GM12878 (cell line): ENCODE measurements at regions not wholly inside any gene's neighbourhood (a gene's known extent, or its start where the extent isn't known, plus 50 kb on each side); places are given as distances from the start of the nearest gene placed in this dataset.

Experiments
- ATAC-seq: fragments of 200-7000 bp; cut with Tn5 transposase; 3 replicates; pipeline ENCODE4 v1.9.1; 2020; ENCODE audit warnings: mild to moderate bottlenecking, moderate library complexity
- BruUV-seq: library from RNA; stranded (reverse); fragments of 400-500 nt; replicated peaks from 2 replicates; lab custom pipeline; 2021; lab: Mats Ljungman, UMichigan
- CTCF ChIA-PET: fragments of 300-600 bp; sonication (Branson Sonifier 250); formaldehyde crosslinking; extraction: SDS; loops from one replicate; lab custom pipeline; 2021; ENCODE audit warnings: inconsistent platforms; lab: Yijun Ruan, JAX
- POLR2A ChIA-PET: fragments of 350-600 bp; formaldehyde crosslinking; extraction: SDS; loops from one replicate; lab custom pipeline; 2021; ENCODE audit warnings: inconsistent platforms; lab: Charles Lee
- RAD21 ChIA-PET: fragments of 300-600 bp; sonication (Branson Sonifier 250); formaldehyde crosslinking; loops from one replicate; lab custom pipeline; 2023; ENCODE audit warnings: antibody characterized with exemption; ENCODE audit not compliant: unreplicated experiment; lab: Charles Lee
- SMC1A ChIA-PET: fragments of 300-600 bp; sonication (Branson Sonifier 250); formaldehyde crosslinking; loops from one replicate; lab custom pipeline; 2023; ENCODE audit not compliant: unreplicated experiment, uncharacterized antibody; lab: Charles Lee
- DNase-seq: peaks from one replicate; pipeline ENCODE4 v3.0.0-alpha.2; 2011; ENCODE audit warnings: low read depth, low spot score
- FAIRE-seq: peaks from 3 replicates; lab custom pipeline; 2011; peaks lifted over from hg19 to GRCh38; lab: Jason Lieb, UNC
- H2AFZ ChIP-seq: 2 replicates; pipeline ENCODE4 v1.6.0; 2011; ENCODE audit warnings: low read depth, low read length, control low read depth; ENCODE audit not compliant: control insufficient read depth
- H3K27ac ChIP-seq: 2 replicates; pipeline ENCODE4 v1.5.1; 2011; ENCODE audit warnings: control low read depth; ENCODE audit not compliant: control insufficient read depth, insufficient read depth
- H3K27me3 ChIP-seq, 2 experiments: replicated peaks in 1 of 2; 2 replicates each; pipeline versions ENCODE4 v1.6.0 to v1.6.1; 2011; ENCODE audit warnings: low read length in 1 of 2; ENCODE audit not compliant: control insufficient read depth in 2 of 2, insufficient read depth in 2 of 2
- H3K36me3 ChIP-seq, 2 experiments: 2 replicates each; pipeline ENCODE4 v1.5.1; 2011; ENCODE audit warnings: low read length in 1 of 2; ENCODE audit not compliant: control insufficient read depth in 2 of 2, insufficient read depth in 2 of 2
- H3K4me1 ChIP-seq: 2 replicates; pipeline ENCODE4 v1.6.1; 2011; ENCODE audit warnings: mild to moderate bottlenecking, low read length, moderate library complexity, mixed read lengths; ENCODE audit not compliant: control insufficient read depth, insufficient read depth
- H3K4me2 ChIP-seq: 2 replicates; pipeline ENCODE4 v1.6.0; 2011; ENCODE audit warnings: control low read depth; ENCODE audit not compliant: control insufficient read depth, insufficient read depth
- H3K4me3 ChIP-seq: fragments of 200-600 bp; sonication (generic); 2 replicates; pipeline ENCODE4 v1.5.1; 2016
- H3K79me2 ChIP-seq: 2 replicates; pipeline ENCODE4 v1.6.0; 2011; ENCODE audit warnings: low read length; ENCODE audit not compliant: control insufficient read depth, insufficient read depth
- H3K9ac ChIP-seq: 2 replicates; pipeline ENCODE4 v1.8.0; 2011; ENCODE audit warnings: low read length, control low read depth, mixed read lengths; ENCODE audit not compliant: control insufficient read depth, insufficient read depth
- H3K9me3 ChIP-seq: replicated peaks from 3 replicates; pipeline ENCODE4 v1.5.1; 2011; ENCODE audit warnings: mild to moderate bottlenecking, low read length; ENCODE audit not compliant: control insufficient read depth, insufficient read depth
- H4K20me1 ChIP-seq: 2 replicates; pipeline ENCODE4 v1.6.0; 2011; ENCODE audit not compliant: control insufficient read depth, insufficient read depth
- ASH2L ChIP-seq: fragments of 300-600, 200-600 bp; sonication (generic); IDR thresholded peaks from 2 replicates; pipeline ENCODE4 v1.6.1; 2017; ENCODE audit warnings: low read depth, mild to moderate bottlenecking, borderline replicate concordance
- CBFB ChIP-seq: IDR thresholded peaks from 2 replicates; pipeline ENCODE4 v1.6.1; 2016; ENCODE audit warnings: antibody characterized with exemption, low read depth
- CREB1 ChIP-seq: IDR thresholded peaks from 2 replicates; pipeline ENCODE4 v1.6.1; 2012; ENCODE audit warnings: low read depth, mild to moderate bottlenecking, inconsistent platforms
- CTCF ChIP-seq, 3 experiments: IDR thresholded peaks in 2 of 3; conservative IDR thresholded peaks in 1 of 3; 2 replicates each; pipeline ENCODE4 v1.5.1; 2011; ENCODE audit warnings: low read depth in 3 of 3, low read length in 3 of 3, mild to moderate bottlenecking in 3 of 3, control low read depth in 2 of 3, moderate library complexity in 2 of 3, inconsistent platforms in 1 of 3, mixed read lengths in 1 of 3; ENCODE audit not compliant: control insufficient read depth in 2 of 3, insufficient read depth in 1 of 3; ENCODE audit errors: extremely low read depth in 1 of 3
- EED ChIP-seq: sonication (generic); IDR thresholded peaks from 2 replicates; pipeline ENCODE4 v1.6.1; 2016; ENCODE audit warnings: antibody characterized with exemption, low read depth
- JUND ChIP-seq: IDR thresholded peaks from 2 replicates; pipeline ENCODE4 v1.6.1; 2012; ENCODE audit warnings: low read depth, mild to moderate bottlenecking, low read length, improper control_type of control experiment, moderate library complexity
- MEF2A ChIP-seq: IDR thresholded peaks from 2 replicates; pipeline ENCODE4 v1.6.1; 2011; ENCODE audit warnings: low read depth, mild to moderate bottlenecking, low read length, moderate library complexity; ENCODE audit not compliant: insufficient read depth
- MYC ChIP-seq: IDR thresholded peaks from 2 replicates; pipeline ENCODE4 v1.6.1; 2011; ENCODE audit warnings: mild to moderate bottlenecking, low read length, moderate library complexity, inconsistent platforms; ENCODE audit not compliant: insufficient read depth, insufficient replicate concordance, insufficient read length, severe bottlenecking
- NFYA ChIP-seq: IDR thresholded peaks from 2 replicates; pipeline ENCODE4 v1.6.1; 2011; ENCODE audit warnings: low read depth, mild to moderate bottlenecking, low read length, improper control_type of control experiment, borderline replicate concordance
- NKRF ChIP-seq: fragments of 450-650 bp; conservative IDR thresholded peaks from 2 replicates; pipeline ENCODE4 v1.6.1; 2017; ENCODE audit warnings: mild to moderate bottlenecking, moderate library complexity
- PBX3 ChIP-seq: IDR thresholded peaks from 2 replicates; pipeline ENCODE4 v1.6.1; 2011; ENCODE audit warnings: mild to moderate bottlenecking, low read depth, low read length, moderate library complexity; ENCODE audit not compliant: insufficient replicate concordance
- PML ChIP-seq: IDR thresholded peaks from 2 replicates; pipeline ENCODE4 v1.6.1; 2012; ENCODE audit warnings: low read length, inconsistent platforms
- RB1 ChIP-seq: fragments of 450-650 bp; formaldehyde crosslinking; IDR thresholded peaks from 2 replicates; pipeline ENCODE4 v1.6.1; 2017; ENCODE audit warnings: mild to moderate bottlenecking, borderline replicate concordance
- SUZ12 ChIP-seq: fragments of 200-600 bp; sonication (generic); IDR thresholded peaks from one replicate; pipeline ENCODE4 v1.6.1; 2018; ENCODE audit warnings: antibody characterized with exemption, mild to moderate bottlenecking; ENCODE audit not compliant: unreplicated experiment
- ZNF217 ChIP-seq: fragments of 450-650 bp; IDR thresholded peaks from 2 replicates; pipeline ENCODE4 v1.6.1; 2017; ENCODE audit warnings: antibody characterized with exemption, mild to moderate bottlenecking
- WGBS: methylation state at CpG from one replicate; pipeline ENCODE4 v1.1.6; 2016; ENCODE audit warnings: low lambda C conversion rate; ENCODE audit not compliant: insufficient replicate concordance, insufficient coverage; ENCODE audit errors: missing lambda C conversion rate; 5-methylcytosine and 5-hydroxymethylcytosine counted together
- in situ Hi-C: fragments of 300-500 bp; cut with MboI; formaldehyde crosslinking; loops from 9 replicates; pipeline ENCODE4 v1.14.3; 2018; ENCODE audit warnings: mixed read lengths
- intact Hi-C: fragments of 100-400 bp; cut with micrococcal nuclease; formaldehyde crosslinking; loops from one replicate; pipeline ENCODE4 v1.14.2; 2022; ENCODE audit not compliant: unreplicated experiment
- TF ChIP-seq, protein P1 (sequence below): fragments of 450-650 bp; IDR thresholded peaks from 2 replicates; pipeline ENCODE4 v1.6.1; 2016; ENCODE audit warnings: mild to moderate bottlenecking
- TF ChIP-seq, protein P2 (sequence below): IDR thresholded peaks from 2 replicates; pipeline ENCODE4 v1.6.1; 2012; ENCODE audit warnings: low read depth, low read length, improper control_type of control experiment

DNA sequence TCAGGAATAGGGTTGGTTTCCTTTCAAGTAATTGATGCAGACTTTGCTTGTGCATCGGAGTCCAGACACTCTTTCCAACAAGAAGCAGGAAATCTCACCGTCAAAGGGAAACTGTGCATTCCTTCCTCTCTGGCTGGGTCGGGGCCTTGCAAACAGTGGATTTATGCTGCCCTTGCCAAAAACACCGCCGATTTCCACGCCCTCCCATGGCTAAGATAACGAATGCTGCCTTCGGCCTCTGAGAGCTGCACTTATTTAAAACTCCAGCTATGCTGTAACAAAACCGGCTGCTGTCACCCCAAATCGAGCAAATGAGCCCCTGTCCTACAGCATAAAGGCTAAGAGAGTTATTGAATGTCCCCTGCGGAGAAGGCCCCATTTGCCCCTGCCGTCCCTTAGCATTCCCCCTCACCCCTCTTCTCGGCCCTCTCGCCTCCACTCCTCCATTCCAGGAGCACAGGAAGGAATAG is 275.5 kb upstream of the IRX5 start:
- WGBS: 18% methylated on average over 14 of the region's 14 CpGs
- H3K36me3 ChIP-seq: no peaks in the 10 kb centered on the region
- H3K27me3 ChIP-seq: no peaks in the 10 kb centered on the region
- in situ Hi-C loops: no loop called here
- H3K9me3 ChIP-seq: no peaks in the 10 kb centered on the region; the same call in 2 of the 3 replicates
- no peak overlapping the region for H2AFZ ChIP-seq
- ChIA-PET SMC1A (interaction anchor here (1.2 kb wide), 1 partner anchor 22 kb away, joined by 4 read pairs; no protein-coding TSS in a partner anchor), CTCF (no interaction called here), RAD21 (no interaction called here), POLR2A (no interaction called here)
- no TSS peak for BruUV-seq
- intact Hi-C loops: no loop called here
- ATAC-seq (no peak), DNase-seq (no peak), FAIRE-seq (no peak)
- H3K4me2 ChIP-seq: no peak overlapping the region
- no peak overlapping the region for H3K27ac ChIP-seq
- H3K4me3 ChIP-seq: no peak overlapping the region
- H4K20me1 ChIP-seq: no peaks in the 10 kb centered on the region
- no peaks in the 10 kb centered on the region for H3K4me1 ChIP-seq
- H3K79me2 ChIP-seq: no peaks in the 10 kb centered on the region
- H3K9ac ChIP-seq: no peak overlapping the region
- TF ChIP-seq CREB1: no peak
- TF ChIP-seq ZNF217: no peak
- TF ChIP-seq ASH2L: no peak
- TF ChIP-seq MEF2A: no peak
- no peak for TF ChIP-seq CBFB
- no peak for TF ChIP-seq NFYA
- TF ChIP-seq PML: no peak
- TF ChIP-seq SUZ12: no peak
- TF ChIP-seq, protein P1, sequence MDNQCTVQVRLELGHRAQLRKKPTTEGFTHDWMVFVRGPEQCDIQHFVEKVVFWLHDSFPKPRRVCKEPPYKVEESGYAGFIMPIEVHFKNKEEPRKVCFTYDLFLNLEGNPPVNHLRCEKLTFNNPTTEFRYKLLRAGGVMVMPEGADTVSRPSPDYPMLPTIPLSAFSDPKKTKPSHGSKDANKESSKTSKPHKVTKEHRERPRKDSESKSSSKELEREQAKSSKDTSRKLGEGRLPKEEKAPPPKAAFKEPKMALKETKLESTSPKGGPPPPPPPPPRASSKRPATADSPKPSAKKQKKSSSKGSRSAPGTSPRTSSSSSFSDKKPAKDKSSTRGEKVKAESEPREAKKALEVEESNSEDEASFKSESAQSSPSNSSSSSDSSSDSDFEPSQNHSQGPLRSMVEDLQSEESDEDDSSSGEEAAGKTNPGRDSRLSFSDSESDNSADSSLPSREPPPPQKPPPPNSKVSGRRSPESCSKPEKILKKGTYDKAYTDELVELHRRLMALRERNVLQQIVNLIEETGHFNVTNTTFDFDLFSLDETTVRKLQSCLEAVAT: no peak
- TF ChIP-seq CTCF (IDR thresholded peaks at IDR 0.05 in 2 of 3, conservative IDR thresholded peaks at IDR 0.05 in 1 of 3; ENCODE audit: control insufficient read depth in 2 of 3, extremely low read depth in 1 of 3, insufficient read depth in 1 of 3, low read depth in 3 of 3, low read length in 3 of 3): no peak
- no peak for TF ChIP-seq JUND
- TF ChIP-seq, protein P2, sequence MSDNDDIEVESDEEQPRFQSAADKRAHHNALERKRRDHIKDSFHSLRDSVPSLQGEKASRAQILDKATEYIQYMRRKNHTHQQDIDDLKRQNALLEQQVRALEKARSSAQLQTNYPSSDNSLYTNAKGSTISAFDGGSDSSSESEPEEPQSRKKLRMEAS: no peak
- no peak for TF ChIP-seq RB1
- no peak for TF ChIP-seq MYC
- no peak for TF ChIP-seq NKRF
- TF ChIP-seq EED: no peak
- TF ChIP-seq PBX3: no peak
